Tibial nerve (tissue), 4 donors: ENCODE measurements at regions not wholly inside any gene's neighbourhood (a gene's known extent, or its start where the extent isn't known, plus 50 kb on each side); places are given as distances from the start of the nearest gene placed in this dataset.
"Not testable (repeated sequence)": the region's sequence is repeated elsewhere in the genome, so short reads cannot be mapped to it uniquely, and the experiment has no call there.

Source experiments
- DNase-seq, 2 donors: peaks; one replicate each; pipeline ENCODE4 v3.0.0-alpha.2; 2019; ENCODE audit warnings: low spot score in 2 of 2
- H3K27ac ChIP-seq, 4 donors: fragments of 200-600 bp; sonication (generic) in 3 of 4; one replicate each; pipeline ENCODE4 v1.5.1; 2017 to 2019; ENCODE audit warnings: mild to moderate bottlenecking in 1 of 4
- H3K27me3 ChIP-seq, 2 donors: fragments of 200-600 bp; sonication (generic) in 1 of 2; one replicate each; pipeline versions ENCODE4 v1.5.1 to v1.6.0; 2017 to 2019
- H3K36me3 ChIP-seq, 3 donors: fragments of 200-600 bp; sonication (generic); one replicate each; pipeline ENCODE4 v1.5.1; 2018 to 2019
- H3K4me1 ChIP-seq, 4 donors: fragments of 200-600 bp; sonication (generic) in 3 of 4; one replicate each; pipeline ENCODE4 v1.5.1; 2017 to 2019
- H3K4me3 ChIP-seq, 4 donors: fragments of 200-600 bp; sonication (generic) in 3 of 4; one replicate each; pipeline ENCODE4 v1.5.1; 2017 to 2019; ENCODE audit warnings: mild to moderate bottlenecking in 1 of 4, moderate library complexity in 1 of 4
- H3K9me3 ChIP-seq, 4 donors: fragments of 200-600 bp; sonication (generic) in 3 of 4; one replicate each; pipeline ENCODE4 v1.5.1; 2017 to 2019
- EP300 ChIP-seq, 2 donors: sonication (generic); formaldehyde crosslinking; IDR thresholded peaks; one replicate each; pipeline ENCODE4 v1.6.1; 2017; ENCODE audit warnings: antibody characterized with exemption in 2 of 2, mild to moderate bottlenecking in 1 of 2
- POLR2A ChIP-seq, 2 donors: fragments of 450-650 bp; IDR thresholded peaks; one replicate each; pipeline ENCODE4 v1.6.1; 2017; ENCODE audit warnings: antibody characterized with exemption in 2 of 2, mild to moderate bottlenecking in 2 of 2, moderate library complexity in 2 of 2
- WGBS, 2 donors: methylation state at CpG; one replicate each; pipeline ENCODE4 v1.1.5; 2018; 5-methylcytosine and 5-hydroxymethylcytosine counted together
- TF ChIP-seq, protein P1 (sequence below), 5 experiments: fragments of 200-600 bp in 3 of 5; fragments of 450-650 bp in 2 of 5; sonication (generic) in 3 of 5; IDR thresholded peaks; one replicate each; pipeline ENCODE4 v1.5.1; 2016 to 2019; ENCODE audit warnings: antibody characterized with exemption in 5 of 5, mild to moderate bottlenecking in 3 of 5, moderate library complexity in 2 of 5

- TF ChIP-seq, protein P1, sequence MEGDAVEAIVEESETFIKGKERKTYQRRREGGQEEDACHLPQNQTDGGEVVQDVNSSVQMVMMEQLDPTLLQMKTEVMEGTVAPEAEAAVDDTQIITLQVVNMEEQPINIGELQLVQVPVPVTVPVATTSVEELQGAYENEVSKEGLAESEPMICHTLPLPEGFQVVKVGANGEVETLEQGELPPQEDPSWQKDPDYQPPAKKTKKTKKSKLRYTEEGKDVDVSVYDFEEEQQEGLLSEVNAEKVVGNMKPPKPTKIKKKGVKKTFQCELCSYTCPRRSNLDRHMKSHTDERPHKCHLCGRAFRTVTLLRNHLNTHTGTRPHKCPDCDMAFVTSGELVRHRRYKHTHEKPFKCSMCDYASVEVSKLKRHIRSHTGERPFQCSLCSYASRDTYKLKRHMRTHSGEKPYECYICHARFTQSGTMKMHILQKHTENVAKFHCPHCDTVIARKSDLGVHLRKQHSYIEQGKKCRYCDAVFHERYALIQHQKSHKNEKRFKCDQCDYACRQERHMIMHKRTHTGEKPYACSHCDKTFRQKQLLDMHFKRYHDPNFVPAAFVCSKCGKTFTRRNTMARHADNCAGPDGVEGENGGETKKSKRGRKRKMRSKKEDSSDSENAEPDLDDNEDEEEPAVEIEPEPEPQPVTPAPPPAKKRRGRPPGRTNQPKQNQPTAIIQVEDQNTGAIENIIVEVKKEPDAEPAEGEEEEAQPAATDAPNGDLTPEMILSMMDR (IDR thresholded peaks at IDR 0.05): no peak
- no peak for TF ChIP-seq POLR2A (IDR thresholded peaks at IDR 0.05)
- no peak for TF ChIP-seq EP300 (IDR thresholded peaks at IDR 0.05)
- no peak for DNase-seq
- 96 to 97% methylated on average over 3 of the region's 3 CpGs for WGBS, 2 donors
- Histone ChIP-seq H3K27me3 (no peaks in the 10 kb centered on the region), H3K27ac (no peak overlapping the region), H3K4me3 (no peak overlapping the region), H3K9me3 (peaks cover 0 to 31% (median 0%) of the 10 kb centered on the region in 4 donors), H3K36me3 (no peaks in the 10 kb centered on the region), H3K4me1 (no peaks in the 10 kb centered on the region)
Measured at GRCh38 chr5:90084342-90084741, 325.2 kb downstream of the CETN3 start.

GRCh38 chr5:90073026-90073570 is 336.5 kb downstream of the CETN3 start:
- DNase-seq: not testable (repeated sequence)

DNA sequence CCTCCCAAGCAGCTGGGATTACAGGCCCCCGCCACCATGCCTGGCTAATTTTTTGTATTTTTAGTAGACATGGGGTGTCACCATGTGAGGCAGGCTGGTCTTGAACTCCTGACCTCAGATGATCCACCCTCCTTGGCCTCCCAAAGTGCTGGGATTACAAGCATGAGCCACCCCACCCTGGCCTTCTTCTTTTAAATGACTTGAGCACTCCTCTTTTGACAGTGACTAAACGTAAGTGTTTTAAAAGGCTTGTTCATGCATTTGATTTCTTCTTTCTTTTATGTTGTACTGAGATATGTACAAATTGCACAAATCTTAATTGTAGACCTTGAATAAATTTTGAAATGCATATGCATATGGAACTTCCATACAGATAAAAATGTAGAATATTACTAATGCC is 337.9 kb downstream of the CETN3 start:
- H3K9me3 ChIP-seq: no peaks in the 10 kb centered on the region
- TF ChIP-seq EP300 (IDR thresholded peaks at IDR 0.05): no peak
- TF ChIP-seq POLR2A (IDR thresholded peaks at IDR 0.05): no peak
- TF ChIP-seq, protein P1 (IDR thresholded peaks at IDR 0.05): no peak
- no peaks in the 10 kb centered on the region for H3K36me3 ChIP-seq
- 90 to 93% methylated on average over 2 of the region's 2 CpGs for WGBS, 2 donors
- H3K4me3 ChIP-seq: no peak overlapping the region
- DNase-seq: no peak
- H3K27me3 ChIP-seq: no peaks in the 10 kb centered on the region
- no peaks in the 10 kb centered on the region for H3K4me1 ChIP-seq
- no peak overlapping the region for H3K27ac ChIP-seq

More at GRCh38 chr5:90073026-90073570, 336.5 kb downstream of the CETN3 start:
- not testable (repeated sequence) for H3K27me3 ChIP-seq, H3K36me3 ChIP-seq, H3K4me1 ChIP-seq, H3K9me3 ChIP-seq, H3K27ac ChIP-seq
- peak overlapping the region in 3 of 4 donors; percentile 8 to 45 (median 9) for H3K4me3 ChIP-seq
- 79 to 81% methylated on average over 17 to 22 of the region's 22 CpGs for WGBS, 2 donors

DNA sequence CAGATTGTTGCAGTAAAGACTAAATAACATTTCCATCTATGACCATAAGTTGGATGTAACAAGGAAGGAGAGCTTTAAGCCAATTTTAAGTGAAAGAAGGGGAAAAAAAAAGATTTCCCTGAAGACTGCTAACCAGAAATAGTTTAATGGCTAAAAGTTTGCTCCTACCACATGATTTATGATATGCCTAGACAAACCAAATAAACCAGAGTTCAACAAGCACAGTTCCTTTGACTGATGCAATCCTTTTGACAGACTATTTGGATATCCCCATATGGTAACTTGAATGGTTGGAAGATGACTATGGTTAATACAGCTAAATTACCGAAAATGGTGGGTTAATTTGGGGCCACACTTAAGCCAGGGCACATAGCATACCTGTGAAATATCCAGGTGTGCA is 338.5 kb downstream of the CETN3 start:
- TF ChIP-seq, protein P1 (IDR thresholded peaks at IDR 0.05): no peak
- TF ChIP-seq POLR2A (IDR thresholded peaks at IDR 0.05) (no peak), EP300 (IDR thresholded peaks at IDR 0.05) (no peak)
- Histone ChIP-seq H3K4me3 (no peak overlapping the region), H3K27ac (no peak overlapping the region), H3K4me1 (no peaks in the 10 kb centered on the region), H3K27me3 (no peaks in the 10 kb centered on the region), H3K36me3 (no peaks in the 10 kb centered on the region), H3K9me3 (no peaks in the 10 kb centered on the region)
- no peak for DNase-seq
- 0 to 43% methylated on average over 1 of the region's 1 CpG for WGBS, 2 donors

DNA sequence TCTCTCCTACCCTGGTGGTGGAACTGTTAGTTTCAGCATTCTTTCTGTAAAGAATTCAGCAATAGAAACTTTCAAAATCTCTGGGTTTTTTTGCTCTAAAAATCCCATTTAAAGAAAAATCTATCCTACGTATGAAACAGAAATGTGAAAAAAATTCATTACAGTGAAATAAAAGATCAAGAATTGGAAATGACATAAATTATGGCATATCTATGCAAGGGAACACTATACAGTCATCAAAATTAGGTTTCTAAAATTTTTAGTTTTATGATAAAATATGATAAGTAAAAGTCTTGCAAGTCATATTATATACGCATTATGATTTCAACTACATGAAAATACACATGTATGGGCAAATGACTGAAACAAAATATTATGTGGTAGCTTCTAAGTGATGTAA is 342.6 kb downstream of the CETN3 start:
- Histone ChIP-seq H3K27ac (no peak overlapping the region), H3K36me3 (no peaks in the 10 kb centered on the region), H3K4me1 (no peaks in the 10 kb centered on the region), H3K27me3 (no peaks in the 10 kb centered on the region), H3K4me3 (no peak overlapping the region), H3K9me3 (peaks cover 0 to 16% (median 3%) of the 10 kb centered on the region in 4 donors)
- DNase-seq: no peak
- TF ChIP-seq, protein P1 (IDR thresholded peaks at IDR 0.05): no peak
- TF ChIP-seq EP300 (IDR thresholded peaks at IDR 0.05) (no peak), POLR2A (IDR thresholded peaks at IDR 0.05) (no peak)
- WGBS, 2 donors: 90 to 94% methylated on average over 2 of the region's 2 CpGs
